Activated CD4-positive, alpha-beta T cell treated with anti-CD3 and anti-CD28 coated beads for 1 hour (primary cell): ENCODE measurements at regions not wholly inside any gene's neighbourhood (a gene's known extent, or its start where the extent isn't known, plus 50 kb on each side); places are given as distances from the start of the nearest gene placed in this dataset.
"Not testable (repeated sequence)": the region's sequence is repeated elsewhere in the genome, so short reads cannot be mapped to it uniquely, and the experiment has no call there.

Source experiments
- DNase-seq: peaks from one replicate; pipeline ENCODE4 v3.0.0-alpha.2; 2020

DNA sequence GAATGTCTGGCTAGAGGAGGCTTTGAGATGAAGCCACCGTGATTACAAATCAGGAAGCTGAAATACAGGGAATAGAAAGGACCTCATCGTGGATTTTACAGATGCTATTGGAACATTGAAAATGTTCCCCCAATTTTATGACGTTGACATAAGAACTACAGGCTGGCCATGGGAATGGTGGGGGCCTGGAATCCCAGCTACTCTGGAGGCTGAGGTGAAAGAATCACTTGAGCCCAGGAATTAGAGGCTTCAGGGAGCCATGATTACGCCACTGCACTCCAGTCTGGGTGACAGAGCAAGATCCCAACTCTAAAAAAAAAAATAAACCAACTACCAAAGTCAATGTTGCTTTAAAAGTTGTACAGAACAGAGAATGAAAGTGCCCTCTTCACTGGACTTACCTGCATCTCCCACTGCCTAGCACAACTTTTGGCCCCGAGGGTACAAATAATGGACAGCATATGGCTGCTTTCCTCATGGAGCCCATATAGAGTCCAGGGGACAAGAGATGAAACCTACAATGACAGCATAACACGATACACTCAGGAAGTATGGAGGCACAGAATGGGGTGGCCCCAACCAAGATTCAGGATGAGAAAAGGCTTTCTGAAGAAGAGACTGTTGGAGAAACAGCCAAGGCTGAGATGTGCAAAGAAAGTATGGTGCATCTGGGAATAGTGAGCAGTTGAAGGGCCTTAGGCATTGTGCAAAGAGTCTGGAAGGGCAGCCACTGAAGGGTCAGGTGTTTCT, 254.8 kb downstream of the MYCN start:
- no peak for DNase-seq

DNA sequence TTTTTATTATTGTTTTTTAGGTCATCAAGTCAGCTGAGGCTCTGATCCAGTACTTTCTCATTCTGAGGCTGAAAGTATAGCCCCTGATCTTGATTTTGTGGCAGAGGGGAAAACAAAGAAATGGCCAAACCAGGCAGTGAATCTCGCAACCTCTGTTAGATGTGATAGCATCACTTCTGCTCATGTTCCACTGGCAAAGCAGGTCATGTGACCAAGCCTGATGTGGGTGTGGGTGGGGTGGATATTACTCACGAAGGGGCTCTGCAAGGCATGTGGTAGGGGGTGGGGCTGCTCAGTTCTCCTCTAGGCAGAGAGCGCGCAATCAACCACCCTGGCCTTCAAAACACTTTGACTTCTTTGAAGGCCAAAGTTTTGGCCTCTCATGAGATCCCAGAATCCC, 254.2 kb downstream of the MYCN start:
- no peak for DNase-seq

DNA sequence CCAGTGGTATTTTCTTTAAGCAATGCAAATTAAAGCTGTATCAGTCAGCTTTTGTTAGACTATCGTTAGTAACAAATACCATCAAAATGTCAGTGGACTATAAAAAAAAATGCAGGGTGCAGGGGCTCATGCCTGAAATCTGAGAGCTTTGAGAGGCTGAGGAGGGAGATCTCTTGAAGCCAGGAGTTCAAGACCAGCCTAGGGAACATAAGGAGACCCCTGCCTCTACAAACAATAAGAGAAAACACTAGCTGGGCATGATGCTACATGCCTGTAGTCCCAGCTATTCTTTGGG, 253.7 kb downstream of the MYCN start:
- no peak for DNase-seq

DNA sequence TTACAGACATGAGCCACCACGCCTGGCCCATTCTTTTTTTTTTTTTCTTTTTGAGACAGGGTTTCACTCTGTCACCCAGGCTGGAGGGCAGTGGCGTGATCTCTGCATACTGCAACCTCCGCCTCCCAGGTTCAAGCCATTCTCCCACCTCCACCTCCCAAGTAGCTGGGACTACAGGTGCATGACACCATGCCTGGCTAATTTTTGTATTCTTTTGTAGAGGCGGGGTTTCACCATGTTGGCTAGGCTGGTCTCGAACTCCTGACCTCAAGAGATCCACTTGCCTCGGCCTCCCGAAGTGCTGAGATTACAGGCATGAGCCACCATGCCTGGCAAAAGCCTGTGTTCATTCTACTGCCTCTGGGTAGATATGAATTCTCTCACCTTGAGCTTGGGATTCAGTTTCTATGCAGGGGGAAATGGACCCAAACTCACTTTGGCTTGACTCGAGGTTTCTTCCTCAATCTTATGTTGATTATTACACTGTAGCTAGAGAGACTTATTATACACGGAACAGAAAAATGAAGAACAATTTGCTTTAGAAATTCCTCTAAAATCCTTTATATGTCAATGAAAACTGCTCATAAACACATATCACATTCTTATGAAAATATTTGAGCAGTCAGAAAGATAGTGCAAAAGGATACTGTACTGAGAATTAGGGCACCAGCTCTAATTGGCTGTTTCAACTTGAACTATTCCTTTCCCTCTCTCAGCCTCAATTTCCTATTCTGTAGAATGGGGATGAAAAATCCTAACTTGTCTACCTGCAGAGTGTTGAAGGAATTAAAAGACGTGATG, 252.3 kb downstream of the MYCN start:
- no peak for DNase-seq

- no peak for DNase-seq
Measured at GRCh38 chr2:16191431-16192200, 251.3 kb downstream of the MYCN start.

GRCh38 chr2:16190446-16191270, 250.3 kb downstream of the MYCN start:
- no peak for DNase-seq

DNA sequence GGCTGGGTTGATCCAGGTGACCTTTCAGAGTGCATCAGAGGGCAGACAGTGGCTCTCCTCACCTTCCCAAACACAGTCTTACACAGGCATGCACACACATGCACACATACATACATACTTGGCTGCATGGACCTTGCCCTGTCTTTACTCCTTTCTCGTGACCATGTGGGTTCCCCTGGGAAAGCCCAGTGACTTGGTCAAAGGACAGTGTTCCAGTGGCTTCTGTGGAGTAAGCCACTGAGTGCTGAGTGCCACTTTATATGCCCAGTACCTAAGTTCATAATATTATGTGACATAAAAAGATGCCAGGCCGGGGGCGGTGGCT, 249.4 kb downstream of the MYCN start:
- no peak for DNase-seq

DNA sequence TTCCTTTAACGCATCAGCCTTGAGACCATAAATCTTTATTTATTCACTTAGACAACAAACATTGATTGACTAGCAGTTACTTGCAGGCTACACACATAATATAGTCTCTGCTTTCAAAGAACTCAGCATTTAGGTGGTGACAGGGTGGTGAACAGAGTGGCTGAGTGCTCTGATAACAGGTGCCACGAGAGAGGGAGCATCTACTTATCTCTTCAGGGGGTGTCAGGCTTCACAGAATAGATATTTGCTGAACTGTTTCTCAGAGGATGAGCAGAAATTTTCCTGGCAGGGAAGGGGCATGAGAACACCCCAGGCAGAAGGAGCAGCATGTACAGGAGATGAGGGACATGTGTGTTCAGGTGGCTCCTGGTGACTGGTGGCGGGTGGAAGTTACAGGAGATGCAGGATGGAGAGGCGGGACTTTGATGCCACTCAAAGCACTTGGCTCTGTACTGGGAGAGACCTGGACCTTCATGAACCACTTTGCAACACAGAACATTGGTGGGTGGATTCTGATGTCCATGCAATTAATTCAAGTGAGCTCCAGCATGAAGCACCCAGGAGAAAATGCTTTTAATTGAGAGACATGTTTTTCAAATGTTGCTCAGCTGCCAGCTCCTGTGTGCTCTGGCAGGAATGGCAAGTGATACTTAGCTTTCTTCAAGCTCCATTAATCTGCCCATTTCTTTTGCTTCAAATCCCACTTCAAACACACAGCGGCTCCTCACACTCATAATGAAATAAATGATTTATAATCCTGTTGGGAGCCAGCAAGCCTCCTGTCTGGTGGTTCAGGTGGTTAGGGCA, 248.9 kb downstream of the MYCN start:
- DNase-seq: no peak

DNA sequence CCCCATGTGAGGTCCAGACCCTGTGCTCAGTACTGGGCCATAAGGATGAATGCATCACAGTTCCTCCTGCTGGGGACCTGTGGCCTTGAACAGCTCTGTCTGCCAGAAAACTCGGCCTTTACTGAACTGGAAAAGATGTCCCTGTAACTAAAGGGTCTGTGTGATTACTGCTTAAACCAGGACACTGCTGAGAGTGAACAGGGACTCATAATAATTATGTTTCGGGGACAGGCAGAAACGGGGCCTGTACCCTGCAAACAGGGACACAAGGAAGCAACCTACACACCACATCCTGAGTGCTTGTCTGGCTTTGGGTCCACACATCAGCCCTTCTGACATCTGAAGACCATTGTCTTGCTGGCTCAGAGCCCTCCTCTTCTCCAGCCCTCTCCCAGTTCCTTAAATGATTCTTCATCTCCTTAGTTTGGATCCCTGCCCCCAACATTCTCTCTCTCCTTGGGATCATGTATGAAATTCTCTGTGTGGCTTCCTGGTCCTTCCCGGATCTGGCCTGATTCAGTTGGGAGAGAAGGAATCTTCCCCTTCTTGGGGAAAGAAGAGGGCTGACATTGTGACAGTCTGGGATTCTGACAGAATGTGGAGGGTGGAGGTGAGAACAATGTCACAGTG, 248.0 kb downstream of the MYCN start:
- DNase-seq: no peak

GRCh38 chr2:16187482-16187817, 247.1 kb downstream of the MYCN start:
- no peak for DNase-seq

GRCh38 chr2:16186661-16187481, 246.5 kb downstream of the MYCN start:
- no peak for DNase-seq

DNA sequence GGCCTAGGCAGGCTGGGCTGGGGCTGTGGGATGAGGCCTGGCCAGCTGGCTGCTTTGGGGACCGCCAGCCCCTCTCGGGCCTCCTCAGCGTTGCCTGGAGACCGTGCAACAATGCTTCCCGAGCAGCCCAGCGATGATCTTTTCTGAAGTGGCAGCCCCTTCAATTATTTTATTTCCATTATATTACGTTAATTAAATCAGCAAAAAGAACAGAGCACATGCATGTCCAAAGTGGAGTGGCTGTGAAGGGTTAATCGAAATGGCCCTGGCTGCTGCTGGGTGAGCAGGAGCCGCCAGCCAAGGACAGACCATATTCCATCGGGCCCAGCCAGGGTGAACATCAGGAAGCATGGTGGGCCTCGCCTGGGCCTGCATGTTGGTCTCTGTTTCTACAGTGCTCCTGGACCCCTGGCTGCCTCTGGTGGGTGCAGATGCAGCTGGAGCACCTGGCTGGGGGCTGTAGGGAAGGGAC, 245.5 kb downstream of the MYCN start:
- no peak for DNase-seq

DNA sequence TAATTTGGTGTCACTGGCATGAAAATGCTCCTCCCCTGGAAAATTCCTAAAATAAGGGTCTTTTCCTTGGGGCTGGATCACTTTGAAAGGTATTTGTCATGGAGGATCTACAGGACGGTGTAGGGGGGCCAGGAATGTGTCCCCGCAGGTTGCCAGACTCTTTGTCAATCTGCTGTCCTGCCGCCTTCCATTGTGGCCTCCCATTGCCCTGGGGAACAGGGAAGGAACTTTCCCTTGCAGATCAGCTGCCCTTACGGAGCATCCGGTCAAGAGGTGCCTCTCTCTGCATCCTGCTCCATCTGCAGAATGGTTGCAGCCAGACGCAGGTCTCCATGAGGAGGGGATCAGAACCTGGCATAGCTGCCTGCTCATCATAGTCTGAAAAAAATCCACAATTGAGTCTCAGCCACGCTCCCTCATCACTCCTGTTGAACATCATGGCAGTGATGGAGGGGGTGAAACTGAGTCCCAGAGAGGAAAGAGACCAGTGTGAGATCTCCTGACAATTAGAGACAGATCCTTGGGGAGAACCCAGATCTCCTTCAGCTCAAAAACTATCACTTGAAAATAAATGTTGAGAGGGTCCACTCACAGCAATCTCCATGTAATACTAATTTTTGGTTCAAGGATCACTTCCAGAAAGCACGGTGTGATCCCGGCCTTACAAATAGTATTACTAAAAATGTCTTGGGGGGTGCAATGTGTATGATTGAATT, 244.8 kb downstream of the MYCN start:
- DNase-seq: no peak

DNA sequence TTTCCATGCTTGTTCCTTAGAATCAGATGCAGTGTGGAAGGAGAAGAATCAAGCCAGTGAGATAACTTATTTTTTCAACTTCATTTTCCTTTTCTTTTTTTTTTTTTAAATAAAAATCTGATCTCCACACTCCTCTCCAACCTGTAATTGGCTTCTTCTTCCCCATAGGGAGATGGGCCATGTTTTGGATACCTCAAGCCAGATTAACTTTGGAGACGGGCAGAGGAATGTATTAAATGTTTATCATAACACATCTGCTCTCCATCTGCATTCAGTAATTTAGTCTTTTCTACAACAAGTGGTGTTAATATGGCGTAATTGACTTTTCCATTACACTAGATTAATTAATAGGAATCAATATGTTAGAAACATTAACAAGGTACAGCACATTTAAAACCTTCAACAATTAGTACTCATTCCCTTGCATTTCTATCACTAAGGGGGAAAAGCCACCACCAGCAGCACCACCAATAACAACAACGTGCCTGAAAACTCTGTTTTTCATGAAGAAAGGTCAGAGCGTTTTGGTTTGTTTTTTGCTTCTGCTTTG, 244.1 kb downstream of the MYCN start:
- no peak for DNase-seq

GRCh38 chr2:16183345-16183744, 243.0 kb downstream of the MYCN start:
- no peak for DNase-seq

DNA sequence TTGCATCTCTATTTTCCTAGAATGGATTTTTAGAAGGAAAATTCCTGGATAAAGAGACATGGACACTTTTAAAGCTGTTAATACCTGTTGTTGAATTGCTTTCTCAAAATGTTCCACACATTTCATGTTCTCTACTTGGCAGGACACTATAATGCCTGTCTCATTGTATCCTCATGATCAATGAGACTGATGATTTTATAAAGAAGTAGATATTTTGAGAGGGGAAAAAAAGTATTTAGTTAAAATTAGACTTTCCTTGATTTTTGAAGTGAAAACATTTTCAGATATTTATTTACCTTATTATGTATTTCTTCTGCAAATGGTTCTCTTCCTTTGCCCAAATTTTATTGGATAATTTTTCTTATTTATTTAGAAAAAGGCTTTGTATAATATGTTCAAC, 242.5 kb downstream of the MYCN start:
- DNase-seq: no peak

- not testable (repeated sequence) for DNase-seq
Measured at GRCh38 chr2:16182311-16182815, 242.0 kb downstream of the MYCN start.

GRCh38 chr2:16181741-16182090, 241.4 kb downstream of the MYCN start:
- no peak for DNase-seq

- DNase-seq: no peak
Measured at GRCh38 chr2:16181062-16181740, 240.9 kb downstream of the MYCN start.
